ENCODE measurements at regions not wholly inside any gene's neighbourhood (a gene's known extent, or its start where the extent isn't known, plus 50 kb on each side); places are given as distances from the start of the nearest gene placed in this dataset.

- ChIA-PET SMC1A (ENCODE audit: uncharacterized antibody, unreplicated experiment) (no interaction called here), RAD21 (ENCODE audit: unreplicated experiment) (no interaction called here), CTCF (no interaction called here), POLR2A (no interaction called here)
- Histone ChIP-seq H3K36me3 (ENCODE audit: control insufficient read depth in 2 of 2, insufficient read depth in 2 of 2, low read length in 1 of 2) (no peaks in the 10 kb centered on the region), H3K4me3 (no peak overlapping the region), H4K20me1 (ENCODE audit: control insufficient read depth, insufficient read depth) (no peaks in the 10 kb centered on the region), H3K4me1 (ENCODE audit: control insufficient read depth, insufficient read depth, low read length) (no peaks in the 10 kb centered on the region), H3K79me2 (ENCODE audit: control insufficient read depth, insufficient read depth, low read length) (no peaks in the 10 kb centered on the region), H3K9me3 (replicated peaks; ENCODE audit: control insufficient read depth, insufficient read depth, low read length) (no peaks in the 10 kb centered on the region), H2AFZ (ENCODE audit: control insufficient read depth, low read depth, low read length) (no peak overlapping the region), H3K27ac (ENCODE audit: control insufficient read depth, insufficient read depth) (no peak overlapping the region), H3K4me2 (ENCODE audit: control insufficient read depth, insufficient read depth) (no peak overlapping the region), H3K9ac (ENCODE audit: control insufficient read depth, insufficient read depth, low read length) (no peak overlapping the region), H3K27me3 (replicated peaks in 1 of 2; ENCODE audit: control insufficient read depth in 2 of 2, insufficient read depth in 2 of 2, low read length in 1 of 2) (no peaks in the 10 kb centered on the region)
- in situ Hi-C loops (cut with MboI): no loop called here
- intact Hi-C loops (cut with micrococcal nuclease; ENCODE audit: unreplicated experiment): no loop called here
- no TSS peak for BruUV-seq (replicated peaks)
- TF ChIP-seq FOXM1 (IDR thresholded peaks at IDR 0.05; ENCODE audit: low read depth, low read length) (no peak), SMAD1 (IDR thresholded peaks at IDR 0.05; ENCODE audit: low read depth, partially characterized antibody) (no peak), SREBF1 (IDR thresholded peaks at IDR 0.05; ENCODE audit: low read length) (no peak), PAX8 (IDR thresholded peaks at IDR 0.05) (no peak), RB1 (IDR thresholded peaks at IDR 0.05; ENCODE audit: borderline replicate concordance) (no peak), NR2C2 (IDR thresholded peaks at IDR 0.05; ENCODE audit: borderline replicate concordance, control insufficient read depth, insufficient read length, low read depth) (no peak), ZNF274 (IDR thresholded peaks at IDR 0.05; ENCODE audit: insufficient read depth, insufficient read length) (no peak), BCL3 (IDR thresholded peaks at IDR 0.05; ENCODE audit: borderline replicate concordance, insufficient read depth, low read depth, low read length, poor library complexity, severe bottlenecking) (no peak)
- 16% methylated on average over 6 of the region's 6 CpGs for WGBS (ENCODE audit: insufficient coverage, insufficient replicate concordance, low lambda C conversion rate, missing lambda C conversion rate)
- ATAC-seq: no peak
- DNase-seq (ENCODE audit: low read depth, low spot score): no peak
- FAIRE-seq: no peak
These were observed 2191.0 kb upstream of the ACO1 start for GRCh38 chr9:30193421-30193820.

- no peaks in the 10 kb centered on the region for H3K27me3 ChIP-seq (replicated peaks in 1 of 2; ENCODE audit: control insufficient read depth in 2 of 2, insufficient read depth in 2 of 2, low read length in 1 of 2)
- no peak overlapping the region for H3K9ac ChIP-seq (ENCODE audit: control insufficient read depth, insufficient read depth, low read length)
- no peaks in the 10 kb centered on the region for H3K79me2 ChIP-seq (ENCODE audit: control insufficient read depth, insufficient read depth, low read length)
- no peak overlapping the region for H3K27ac ChIP-seq (ENCODE audit: control insufficient read depth, insufficient read depth)
- in situ Hi-C loops (cut with MboI): no loop called here
- no TSS peak for BruUV-seq (replicated peaks)
- H3K9me3 ChIP-seq (replicated peaks; ENCODE audit: control insufficient read depth, insufficient read depth, low read length): no peaks in the 10 kb centered on the region
- no peak overlapping the region for H2AFZ ChIP-seq (ENCODE audit: control insufficient read depth, low read depth, low read length)
- H3K4me3 ChIP-seq: no peak overlapping the region
- FAIRE-seq (no peak), ATAC-seq (no peak), DNase-seq (ENCODE audit: low read depth, low spot score) (no peak)
- TF ChIP-seq BCL11A (IDR thresholded peaks at IDR 0.05; ENCODE audit: low read depth, low read length) (no peak), NFYA (IDR thresholded peaks at IDR 0.05; ENCODE audit: borderline replicate concordance, low read depth, low read length) (no peak)
- no peak overlapping the region for H3K4me2 ChIP-seq (ENCODE audit: control insufficient read depth, insufficient read depth)
- ChIA-PET RAD21 (ENCODE audit: unreplicated experiment) (no interaction called here), SMC1A (ENCODE audit: uncharacterized antibody, unreplicated experiment) (no interaction called here), POLR2A (no interaction called here), CTCF (no interaction called here)
- H3K4me1 ChIP-seq (ENCODE audit: control insufficient read depth, insufficient read depth, low read length): no peaks in the 10 kb centered on the region
- H3K36me3 ChIP-seq (ENCODE audit: control insufficient read depth in 2 of 2, insufficient read depth in 2 of 2, low read length in 1 of 2): no peaks in the 10 kb centered on the region
- no peaks in the 10 kb centered on the region for H4K20me1 ChIP-seq (ENCODE audit: control insufficient read depth, insufficient read depth)
- WGBS (ENCODE audit: insufficient coverage, insufficient replicate concordance, low lambda C conversion rate, missing lambda C conversion rate): 5% methylated on average over 1 of the region's 1 CpG
- intact Hi-C loops (cut with micrococcal nuclease; ENCODE audit: unreplicated experiment): no loop called here
These were observed 2187.5 kb upstream of the ACO1 start for GRCh38 chr9:30196941-30197340.
